Karpas-422 (cell line): ENCODE measurements at regions not wholly inside any gene's neighbourhood (a gene's known extent, or its start where the extent isn't known, plus 50 kb on each side); places are given as distances from the start of the nearest gene placed in this dataset.

Source experiments
- DNase-seq: peaks from one replicate; pipeline ENCODE4 v3.0.0-alpha.2; 2015
- H2AFZ ChIP-seq: fragments of 200-600 bp; sonication (generic); 2 replicates; pipeline ENCODE4 v1.6.1; 2014; ENCODE audit warnings: antibody characterized with exemption, low read length, mixed read lengths
- H3K27ac ChIP-seq: fragments of 200-600 bp; sonication (generic); 2 replicates; pipeline ENCODE4 v1.5.1; 2014; ENCODE audit warnings: mild to moderate bottlenecking, low read length, moderate library complexity
- H3K27me3 ChIP-seq: fragments of 200-600 bp; sonication (generic); 2 replicates; pipeline ENCODE4 v1.6.1; 2014; ENCODE audit warnings: low read length, mixed read lengths
- H3K36me3 ChIP-seq: fragments of 200-600 bp; sonication (generic); 2 replicates; pipeline ENCODE4 v1.6.1; 2014; ENCODE audit warnings: low read length, mixed read lengths; ENCODE audit not compliant: insufficient read depth
- H3K4me1 ChIP-seq: fragments of 200-600 bp; sonication (generic); 2 replicates; pipeline ENCODE4 v1.6.1; 2014; ENCODE audit warnings: mild to moderate bottlenecking, low read length, mixed read lengths
- H3K4me2 ChIP-seq: fragments of 200-600 bp; sonication (generic); 2 replicates; pipeline ENCODE4 v1.6.1; 2014; ENCODE audit warnings: low read length, low read depth, mild to moderate bottlenecking; ENCODE audit not compliant: poor library complexity, severe bottlenecking
- H3K4me3 ChIP-seq: fragments of 200-600 bp; sonication (generic); 2 replicates; pipeline ENCODE4 v1.5.1; 2014; ENCODE audit warnings: mild to moderate bottlenecking, antibody characterized with exemption, low read length, mixed read lengths
- H3K79me2 ChIP-seq: fragments of 200-600 bp; sonication (generic); 2 replicates; pipeline ENCODE4 v1.6.1; 2014; ENCODE audit warnings: mild to moderate bottlenecking, low read length, mixed read lengths
- H3K9ac ChIP-seq: fragments of 200-600 bp; sonication (generic); 2 replicates; pipeline ENCODE4 v1.6.0; 2014; ENCODE audit warnings: low read length
- H3K9me2 ChIP-seq: fragments of 200-600 bp; sonication (generic), shearing (Covaris generic); replicated peaks from 2 replicates; pipeline ENCODE4 v1.6.0; 2014; ENCODE audit warnings: mild to moderate bottlenecking, low read length, moderate library complexity; ENCODE audit not compliant: insufficient read depth
- H3K9me3 ChIP-seq: fragments of 300-700, 200-600 bp; sonication (generic); 2 replicates; pipeline ENCODE4 v1.6.1; 2014; ENCODE audit warnings: low read length, mixed read lengths
- H4K20me1 ChIP-seq: fragments of 200-600 bp; sonication (generic); 2 replicates; pipeline ENCODE4 v1.6.1; 2014; ENCODE audit warnings: mild to moderate bottlenecking, antibody characterized with exemption, low read length, low read depth; ENCODE audit not compliant: insufficient read depth

GRCh38 chr18:51765606-51766360, 568.3 kb upstream of the MEX3C start:
- peaks cover 4% of the 10 kb centered on the region; the same call in 1 of the 2 replicates for H3K9me3 ChIP-seq
- no peak for DNase-seq
- H3K4me1 ChIP-seq, result no peaks in the 10 kb centered on the region
- no peak overlapping the region for H3K27ac ChIP-seq
- H3K36me3 ChIP-seq, result no peaks in the 10 kb centered on the region
- no peak overlapping the region for H3K9ac ChIP-seq
- H3K79me2 ChIP-seq, result no peaks in the 10 kb centered on the region
- no peak overlapping the region for H2AFZ ChIP-seq
- H3K4me2 ChIP-seq, result no peak overlapping the region
- H3K4me3 ChIP-seq, result no peak overlapping the region
- no peaks in the 10 kb centered on the region for H3K9me2 ChIP-seq
- H4K20me1 ChIP-seq, result no peaks in the 10 kb centered on the region
- no peaks in the 10 kb centered on the region for H3K27me3 ChIP-seq

- H3K27ac ChIP-seq, result no peak overlapping the region
- no peak for DNase-seq
- no peaks in the 10 kb centered on the region for H3K79me2 ChIP-seq
- H3K36me3 ChIP-seq, result no peaks in the 10 kb centered on the region
- H4K20me1 ChIP-seq, result no peaks in the 10 kb centered on the region
- H3K9me3 ChIP-seq, result peaks cover 5% of the 10 kb centered on the region; the same call in 1 of the 2 replicates
- no peaks in the 10 kb centered on the region for H3K9me2 ChIP-seq
- no peaks in the 10 kb centered on the region for H3K27me3 ChIP-seq
- H3K4me1 ChIP-seq, result no peaks in the 10 kb centered on the region
- no peak overlapping the region for H3K4me2 ChIP-seq
- no peak overlapping the region for H2AFZ ChIP-seq
- no peak overlapping the region for H3K4me3 ChIP-seq
- H3K9ac ChIP-seq, result no peak overlapping the region
These were observed 569.8 kb upstream of the MEX3C start for GRCh38 chr18:51767293-51767692.

GRCh38 chr18:51778115-51778514, 561.9 kb upstream of the DCC start:
- no peak for DNase-seq
- H4K20me1 ChIP-seq, result no peaks in the 10 kb centered on the region
- no peak overlapping the region for H3K4me3 ChIP-seq
- H3K27ac ChIP-seq, result no peak overlapping the region
- no peaks in the 10 kb centered on the region for H3K9me2 ChIP-seq
- no peaks in the 10 kb centered on the region for H3K27me3 ChIP-seq
- no peaks in the 10 kb centered on the region for H3K4me1 ChIP-seq
- H3K36me3 ChIP-seq, result no peaks in the 10 kb centered on the region
- H3K9ac ChIP-seq, result no peak overlapping the region
- H3K79me2 ChIP-seq, result no peaks in the 10 kb centered on the region
- H3K9me3 ChIP-seq, result peaks cover 5% of the 10 kb centered on the region; the same call in 1 of the 2 replicates
- H2AFZ ChIP-seq, result no peak overlapping the region
- no peak overlapping the region for H3K4me2 ChIP-seq

GRCh38 chr18:51789871-51790270, 550.1 kb upstream of the DCC start:
- DNase-seq, result no peak
- Histone ChIP-seq H3K9ac (no peak overlapping the region), H3K4me2 (no peak overlapping the region), H3K9me2 (no peaks in the 10 kb centered on the region), H4K20me1 (no peaks in the 10 kb centered on the region), H3K4me3 (no peak overlapping the region), H3K36me3 (no peaks in the 10 kb centered on the region), H3K79me2 (no peaks in the 10 kb centered on the region), H3K27ac (no peak overlapping the region), H2AFZ (no peak overlapping the region), H3K27me3 (no peaks in the 10 kb centered on the region), H3K9me3 (peaks cover 8% of the 10 kb centered on the region; the same call in 1 of the 2 replicates), H3K4me1 (no peaks in the 10 kb centered on the region)

GRCh38 chr18:51801514-51801913, 538.5 kb upstream of the DCC start:
- no peaks in the 10 kb centered on the region for H3K79me2 ChIP-seq
- H3K27ac ChIP-seq, result no peak overlapping the region
- H3K4me2 ChIP-seq, result no peak overlapping the region
- H3K4me1 ChIP-seq, result no peaks in the 10 kb centered on the region
- no peaks in the 10 kb centered on the region for H3K27me3 ChIP-seq
- DNase-seq, result no peak
- no peaks in the 10 kb centered on the region for H3K36me3 ChIP-seq
- no peak overlapping the region for H3K9ac ChIP-seq
- H3K9me2 ChIP-seq, result no peaks in the 10 kb centered on the region; the same call in 1 of the 2 replicates
- no peak overlapping the region for H3K4me3 ChIP-seq
- H2AFZ ChIP-seq, result no peak overlapping the region
- peaks cover 11% of the 10 kb centered on the region for H3K9me3 ChIP-seq
- H4K20me1 ChIP-seq, result no peaks in the 10 kb centered on the region

GRCh38 chr18:51802569-51803428, 537.2 kb upstream of the DCC start:
- no peaks in the 10 kb centered on the region for H3K79me2 ChIP-seq

GRCh38 chr18:51807336-51807735, 532.7 kb upstream of the DCC start:
- H3K79me2 ChIP-seq, result no peaks in the 10 kb centered on the region
- no peak overlapping the region for H2AFZ ChIP-seq
- H3K4me2 ChIP-seq, result no peak overlapping the region
- no peak overlapping the region for H3K27ac ChIP-seq
- no peaks in the 10 kb centered on the region for H3K27me3 ChIP-seq
- H3K9ac ChIP-seq, result no peak overlapping the region
- H3K4me1 ChIP-seq, result no peaks in the 10 kb centered on the region
- no peak for DNase-seq
- peaks cover 15% of the 10 kb centered on the region for H3K9me3 ChIP-seq
- H3K36me3 ChIP-seq, result no peaks in the 10 kb centered on the region
- no peaks in the 10 kb centered on the region for H4K20me1 ChIP-seq
- H3K4me3 ChIP-seq, result no peak overlapping the region
- no peaks in the 10 kb centered on the region for H3K9me2 ChIP-seq

More at GRCh38 chr18:51802569-51803428, 537.2 kb upstream of the DCC start:
- H3K9me3 ChIP-seq, result peaks cover 11% of the 10 kb centered on the region
- H2AFZ ChIP-seq, result no peak overlapping the region
- H3K27ac ChIP-seq, result no peak overlapping the region
- H4K20me1 ChIP-seq, result no peaks in the 10 kb centered on the region
- H3K36me3 ChIP-seq, result no peaks in the 10 kb centered on the region
- no peak overlapping the region for H3K9ac ChIP-seq
- DNase-seq, result no peak
- H3K4me2 ChIP-seq, result no peak overlapping the region
- no peaks in the 10 kb centered on the region for H3K4me1 ChIP-seq
- no peaks in the 10 kb centered on the region for H3K9me2 ChIP-seq
- no peak overlapping the region for H3K4me3 ChIP-seq
- H3K27me3 ChIP-seq, result no peaks in the 10 kb centered on the region

- no peaks in the 10 kb centered on the region for H4K20me1 ChIP-seq
- H3K27me3 ChIP-seq, result no peaks in the 10 kb centered on the region
- H3K79me2 ChIP-seq, result no peaks in the 10 kb centered on the region
- no peak for DNase-seq
- no peaks in the 10 kb centered on the region for H3K36me3 ChIP-seq
- no peak overlapping the region for H2AFZ ChIP-seq
- H3K27ac ChIP-seq, result no peak overlapping the region
- H3K9ac ChIP-seq, result no peak overlapping the region
- peaks cover 12% of the 10 kb centered on the region for H3K9me3 ChIP-seq
- H3K4me1 ChIP-seq, result no peaks in the 10 kb centered on the region
- H3K4me2 ChIP-seq, result no peak overlapping the region
- H3K9me2 ChIP-seq, result no peaks in the 10 kb centered on the region; the same call in 1 of the 2 replicates
- H3K4me3 ChIP-seq, result no peak overlapping the region
These were observed 528.1 kb upstream of the DCC start for GRCh38 chr18:51811883-51812282.
